ENCODE measurements at regions not wholly inside any gene's neighbourhood (a gene's known extent, or its start where the extent isn't known, plus 50 kb on each side); places are given as distances from the start of the nearest gene placed in this dataset.
A peak's percentile ranks its signal among the peaks of the same experiment; 100 is the strongest.

DNA sequence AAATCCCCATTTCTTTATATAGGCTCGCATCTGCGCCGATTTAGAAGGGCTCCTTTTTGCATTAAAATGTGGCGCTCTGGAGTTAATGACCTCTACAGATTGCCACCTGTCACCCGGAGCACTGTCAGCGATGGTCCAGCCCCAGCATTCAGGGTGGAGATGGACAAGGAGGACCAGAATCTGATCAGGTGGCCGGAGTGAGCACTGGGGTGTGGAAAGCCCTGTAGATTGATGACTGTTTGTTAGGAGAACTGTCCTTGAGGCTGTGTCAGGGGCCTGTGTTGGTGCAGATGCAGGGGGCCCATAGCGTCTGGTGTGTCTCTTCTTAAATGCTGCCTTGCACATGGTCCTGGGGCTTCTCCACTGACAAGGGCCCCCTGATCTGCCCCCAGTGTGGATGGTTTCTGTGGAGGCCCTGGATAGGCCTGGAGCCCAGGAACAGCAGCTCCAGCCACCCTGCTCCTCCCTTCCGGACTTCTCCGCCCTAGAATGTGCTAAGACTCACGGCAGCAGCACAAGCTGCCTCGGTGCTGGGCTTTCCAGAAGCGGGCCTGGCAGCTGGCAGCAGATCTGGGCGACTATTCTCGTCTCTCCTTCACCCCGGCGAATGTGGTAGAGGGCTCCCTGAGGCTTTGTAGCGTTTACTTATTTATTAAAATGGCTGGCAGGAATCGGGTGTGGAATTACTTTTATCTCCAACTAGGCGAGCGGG lies 1333.3 kb downstream of the BRD1 start:
- intact Hi-C loops (cut with DNase I) = no loop called here
- Histone ChIP-seq H3K36me3 (no peaks in the 10 kb centered on the region), H3K4me1 (peaks cover 3 to 14% of the 10 kb centered on the region in 2 donors), H3K27ac (no peak overlapping the region), H3K9me3 (no peaks in the 10 kb centered on the region), H3K4me3 (no peak overlapping the region), H3K27me3 (peaks cover 25 to 43% of the 10 kb centered on the region in 2 donors)
- ATAC-seq (no peak), DNase-seq (peak in 1 of 4 donors; percentile 59)
- TF ChIP-seq, protein P1, sequence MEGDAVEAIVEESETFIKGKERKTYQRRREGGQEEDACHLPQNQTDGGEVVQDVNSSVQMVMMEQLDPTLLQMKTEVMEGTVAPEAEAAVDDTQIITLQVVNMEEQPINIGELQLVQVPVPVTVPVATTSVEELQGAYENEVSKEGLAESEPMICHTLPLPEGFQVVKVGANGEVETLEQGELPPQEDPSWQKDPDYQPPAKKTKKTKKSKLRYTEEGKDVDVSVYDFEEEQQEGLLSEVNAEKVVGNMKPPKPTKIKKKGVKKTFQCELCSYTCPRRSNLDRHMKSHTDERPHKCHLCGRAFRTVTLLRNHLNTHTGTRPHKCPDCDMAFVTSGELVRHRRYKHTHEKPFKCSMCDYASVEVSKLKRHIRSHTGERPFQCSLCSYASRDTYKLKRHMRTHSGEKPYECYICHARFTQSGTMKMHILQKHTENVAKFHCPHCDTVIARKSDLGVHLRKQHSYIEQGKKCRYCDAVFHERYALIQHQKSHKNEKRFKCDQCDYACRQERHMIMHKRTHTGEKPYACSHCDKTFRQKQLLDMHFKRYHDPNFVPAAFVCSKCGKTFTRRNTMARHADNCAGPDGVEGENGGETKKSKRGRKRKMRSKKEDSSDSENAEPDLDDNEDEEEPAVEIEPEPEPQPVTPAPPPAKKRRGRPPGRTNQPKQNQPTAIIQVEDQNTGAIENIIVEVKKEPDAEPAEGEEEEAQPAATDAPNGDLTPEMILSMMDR (IDR thresholded peaks at IDR 0.05) = no peak

DNA sequence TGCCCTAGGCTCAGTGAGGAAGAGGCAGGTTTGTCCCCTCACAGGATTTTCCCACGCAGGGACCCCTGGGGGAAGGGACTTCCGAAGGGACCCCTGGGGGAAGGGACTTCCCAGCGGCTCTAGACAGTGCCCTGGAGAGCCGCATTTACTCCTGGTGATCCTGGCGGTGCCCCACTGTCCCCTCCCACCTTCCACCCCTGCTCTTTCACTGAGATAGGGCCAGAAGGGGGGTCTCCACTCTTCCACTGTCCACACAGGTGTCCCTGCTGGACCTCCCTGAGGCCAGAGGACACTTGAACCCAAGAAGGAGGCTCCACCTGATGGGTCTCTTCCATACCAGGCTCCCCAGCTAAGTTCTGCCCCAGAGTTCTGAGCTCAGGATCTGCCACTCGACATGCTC lies 1333.9 kb downstream of the BRD1 start:
- H3K27me3 ChIP-seq = peaks cover 28 to 48% of the 10 kb centered on the region in 2 donors
- intact Hi-C loops (cut with DNase I) = no loop called here
- peaks cover 3 to 14% of the 10 kb centered on the region in 2 donors for H3K4me1 ChIP-seq
- no peaks in the 10 kb centered on the region for H3K9me3 ChIP-seq
- TF ChIP-seq, protein P1 (IDR thresholded peaks at IDR 0.05) = no peak
- H3K27ac ChIP-seq = no peak overlapping the region
- no peak for ATAC-seq
- H3K36me3 ChIP-seq = no peaks in the 10 kb centered on the region
- no peak overlapping the region for H3K4me3 ChIP-seq
- peak in 1 of 4 donors; percentile 41 for DNase-seq

DNA sequence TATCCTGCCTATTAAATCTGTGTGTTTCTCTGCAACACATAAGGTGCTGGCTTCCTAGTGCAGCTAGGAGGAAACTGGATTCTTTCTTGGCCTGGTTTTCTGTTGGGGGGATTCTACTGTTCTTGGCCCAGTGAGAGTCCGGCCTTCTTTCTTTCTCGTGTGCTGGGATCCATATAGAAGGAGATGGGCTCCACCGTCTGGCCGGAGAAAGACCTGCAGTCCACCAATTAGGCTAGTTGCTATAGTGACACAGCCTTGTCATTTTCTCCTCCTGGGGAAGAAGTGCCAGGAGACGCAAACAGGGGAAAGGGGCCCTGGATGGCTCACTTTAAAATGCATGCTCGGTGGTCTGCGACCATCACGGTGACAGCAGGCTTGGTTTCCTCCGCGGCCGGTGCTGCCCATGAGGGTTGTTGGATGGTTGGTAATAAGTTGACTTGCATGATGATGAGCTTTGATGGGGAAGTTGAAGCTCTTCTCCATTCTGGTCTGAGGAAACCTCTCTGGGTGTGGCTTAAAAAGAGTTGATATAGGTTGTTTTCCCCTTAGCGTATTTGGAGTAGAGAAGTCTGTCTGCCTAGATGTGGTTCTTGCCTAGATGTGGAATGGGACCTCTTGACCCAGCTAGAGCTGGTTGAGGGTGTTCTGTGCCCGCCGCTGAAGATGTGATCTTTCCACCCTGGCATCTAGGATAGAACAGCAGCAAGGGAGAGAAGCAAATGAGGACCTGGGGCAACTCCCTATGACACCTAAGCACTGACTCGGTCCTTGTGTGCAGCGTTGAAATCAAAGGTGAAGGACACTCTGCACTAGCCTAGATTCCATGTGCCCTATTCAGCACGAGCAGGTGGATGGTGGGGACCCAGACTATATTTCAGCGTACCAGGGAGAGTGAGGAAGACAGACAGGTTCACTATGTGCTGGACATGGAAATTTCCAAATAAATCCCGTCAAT lies 1335.0 kb downstream of the BRD1 start:
- DNase-seq = peak; percentile 48 to 81 (median 64)
- Histone ChIP-seq H3K27me3 (peaks cover 34 to 59% of the 10 kb centered on the region in 2 donors), H3K4me1 (peaks cover 3 to 14% of the 10 kb centered on the region in 2 donors), H3K9me3 (no peaks in the 10 kb centered on the region), H3K27ac (no peak overlapping the region), H3K4me3 (no peak overlapping the region), H3K36me3 (no peaks in the 10 kb centered on the region)
- ATAC-seq = peak; percentile 89
- intact Hi-C loops (cut with DNase I) = no loop called here
- TF ChIP-seq, protein P1 (IDR thresholded peaks at IDR 0.05) = peak; percentile 56 to 63

DNA sequence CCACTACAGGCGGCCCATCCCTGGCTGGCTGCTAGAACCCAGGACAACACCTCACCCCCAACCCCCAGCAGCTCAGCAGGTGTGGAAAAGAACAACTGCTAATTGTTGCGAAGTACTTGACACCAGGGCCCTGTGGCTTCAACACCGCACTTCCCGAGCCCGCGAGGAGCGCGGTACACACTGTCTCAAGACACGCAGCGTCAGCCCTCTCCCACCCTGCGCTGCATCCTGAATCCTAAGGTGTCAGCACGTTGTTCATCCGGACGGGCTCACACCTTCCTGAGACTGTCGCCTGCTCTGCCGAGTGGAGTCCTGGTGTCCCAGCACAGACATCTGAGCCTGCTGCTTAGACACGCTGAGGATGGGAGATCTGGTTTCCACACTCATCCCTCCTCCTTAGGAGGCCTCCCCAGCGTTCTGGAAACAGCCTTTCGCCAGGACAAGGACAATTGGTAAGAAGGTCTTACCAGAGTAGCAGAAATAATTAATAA lies 1336.2 kb downstream of the BRD1 start:
- TF ChIP-seq, protein P1 (IDR thresholded peaks at IDR 0.05) = no peak
- Histone ChIP-seq H3K27ac (no peak overlapping the region), H3K27me3 (peaks cover 34 to 70% of the 10 kb centered on the region in 2 donors), H3K36me3 (no peaks in the 10 kb centered on the region), H3K4me1 (peaks cover 3 to 14% of the 10 kb centered on the region in 2 donors), H3K9me3 (no peaks in the 10 kb centered on the region), H3K4me3 (no peak overlapping the region)
- ATAC-seq = no peak
- intact Hi-C loops (cut with DNase I) = no loop called here
- peak in 2 of 4 donors; percentile 31 to 69 for DNase-seq

All from left lung (tissue), 4 donors.